CD4-positive, alpha-beta T cell treated with Interleukin-15 for 4 hours (primary cell): ENCODE measurements at regions not wholly inside any gene's neighbourhood (a gene's known extent, or its start where the extent isn't known, plus 50 kb on each side); places are given as distances from the start of the nearest gene placed in this dataset.
"Not testable (repeated sequence)": the region's sequence is repeated elsewhere in the genome, so short reads cannot be mapped to it uniquely, and the experiment has no call there.

Source experiments
- DNase-seq: peaks from one replicate; pipeline ENCODE4 v3.0.0-alpha.2; 2020; ENCODE audit warnings: low spot score

DNA sequence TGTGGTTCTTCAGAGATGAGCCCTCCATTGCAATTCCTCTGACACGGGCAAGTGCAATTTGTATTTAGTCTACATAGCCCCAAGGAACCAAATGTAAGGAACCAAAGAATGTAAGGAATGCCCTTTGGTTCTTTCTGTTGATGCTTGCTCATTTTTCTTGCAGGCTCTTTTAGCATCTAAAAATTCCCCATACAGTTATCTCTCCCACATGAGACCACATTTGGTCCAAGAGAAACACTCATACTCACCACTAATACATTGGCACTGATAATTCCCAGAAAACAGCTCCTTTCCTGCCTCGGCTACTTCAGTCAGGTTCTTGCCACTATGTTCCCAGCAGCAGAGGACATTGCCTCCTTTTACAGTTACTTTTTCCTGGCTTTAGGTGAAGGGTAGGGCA lies 332.6 kb downstream of the AEBP2 start:
- no peak for DNase-seq

DNA sequence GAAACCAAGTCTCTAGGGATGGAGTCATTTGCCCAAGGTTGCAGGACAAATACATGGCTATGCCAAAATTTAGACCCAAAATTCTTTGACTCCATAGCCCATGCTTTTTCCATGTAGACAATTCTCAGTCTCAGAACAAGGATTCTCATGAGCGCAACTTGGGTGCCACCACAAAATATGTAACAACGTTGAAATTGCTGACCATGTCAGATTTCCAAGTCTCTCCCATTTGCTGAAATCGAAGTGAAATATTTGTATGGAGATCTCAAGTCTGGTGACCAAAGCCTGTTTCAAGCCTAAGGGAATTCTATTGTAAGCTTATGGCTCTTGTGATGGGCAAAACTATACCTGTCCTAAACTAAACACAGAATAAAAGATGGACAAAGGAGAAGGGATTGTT lies 333.5 kb downstream of the AEBP2 start:
- no peak for DNase-seq

DNA sequence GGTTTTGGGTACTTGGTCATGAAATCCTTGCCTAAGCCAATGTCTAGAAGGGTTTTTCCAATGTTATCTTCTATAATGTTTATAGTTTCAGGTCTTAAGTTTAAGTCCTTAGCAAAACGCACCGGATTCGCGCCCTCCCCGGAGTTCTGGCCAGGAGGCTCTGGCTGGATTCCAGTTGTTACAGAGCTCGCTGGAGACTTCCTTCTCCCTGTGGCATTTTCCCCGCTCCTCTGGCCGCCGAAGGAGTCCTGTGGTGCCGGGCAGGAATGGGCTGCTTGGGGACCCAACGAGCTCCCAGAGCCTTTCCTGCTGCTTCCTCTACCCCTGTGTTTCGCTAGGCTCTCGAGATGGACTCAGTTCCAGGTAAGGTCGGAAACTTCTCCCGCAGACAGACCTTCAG lies 335.9 kb downstream of the AEBP2 start:
- no peak for DNase-seq

DNA sequence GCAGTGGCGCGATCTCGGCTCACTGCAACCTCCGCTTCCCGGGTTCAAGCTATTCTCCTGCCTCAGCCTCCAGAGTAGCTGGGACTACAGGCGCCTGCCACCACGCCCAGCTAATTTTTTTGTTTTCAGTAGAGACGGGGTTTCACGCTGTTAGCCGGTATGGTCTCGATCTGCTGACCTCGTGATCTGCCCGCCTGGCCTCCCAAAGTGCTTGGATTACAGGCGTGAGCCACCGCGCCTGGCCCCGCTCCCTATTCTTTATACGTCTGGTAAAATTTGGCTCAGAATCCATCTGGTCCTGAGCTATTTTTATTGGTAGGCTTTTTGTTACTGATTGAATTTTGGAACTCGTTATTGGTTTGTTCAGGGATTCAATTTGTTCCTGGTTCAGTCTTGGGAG lies 336.7 kb downstream of the AEBP2 start:
- not testable (repeated sequence) for DNase-seq

DNA sequence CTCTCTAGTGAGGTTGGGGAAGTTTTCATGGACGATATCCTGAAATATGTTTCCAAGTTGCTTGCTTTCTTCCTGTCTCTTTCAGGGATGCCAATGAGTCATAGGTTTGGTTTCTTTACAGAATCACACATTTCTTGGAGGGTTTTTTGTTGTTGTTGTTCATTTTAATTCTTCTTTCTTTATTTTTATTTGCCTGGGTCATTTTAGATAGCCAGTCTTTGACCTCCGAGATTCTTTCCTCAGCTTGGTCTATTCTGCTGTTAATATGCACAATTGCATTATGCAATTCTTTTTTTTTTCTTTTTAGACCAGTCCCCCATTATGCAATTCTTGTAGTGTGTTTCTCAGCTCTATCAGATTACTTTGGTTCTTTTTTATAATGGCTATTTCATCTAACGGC lies 338.9 kb downstream of the AEBP2 start:
- no peak for DNase-seq

DNA sequence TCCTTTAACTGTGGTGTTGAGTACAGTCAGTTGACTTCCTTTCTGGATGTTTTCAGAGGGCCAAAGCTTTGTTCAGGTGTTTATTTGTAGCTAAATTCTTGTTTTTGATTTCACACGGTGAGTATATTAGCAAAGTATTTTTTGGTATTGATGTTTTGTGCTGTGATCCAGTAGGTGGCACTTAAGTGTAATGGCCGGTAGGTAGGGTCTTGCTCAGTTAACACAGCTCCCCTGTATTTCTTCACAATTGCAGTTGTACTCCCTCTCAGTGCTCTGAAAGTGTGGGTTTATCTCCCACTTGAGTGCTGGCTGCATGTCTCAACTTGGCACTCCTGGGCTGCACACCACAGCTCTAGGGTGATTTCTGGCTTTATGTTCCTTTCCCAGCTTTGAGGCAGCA lies 339.5 kb downstream of the AEBP2 start:
- DNase-seq = no peak

DNA sequence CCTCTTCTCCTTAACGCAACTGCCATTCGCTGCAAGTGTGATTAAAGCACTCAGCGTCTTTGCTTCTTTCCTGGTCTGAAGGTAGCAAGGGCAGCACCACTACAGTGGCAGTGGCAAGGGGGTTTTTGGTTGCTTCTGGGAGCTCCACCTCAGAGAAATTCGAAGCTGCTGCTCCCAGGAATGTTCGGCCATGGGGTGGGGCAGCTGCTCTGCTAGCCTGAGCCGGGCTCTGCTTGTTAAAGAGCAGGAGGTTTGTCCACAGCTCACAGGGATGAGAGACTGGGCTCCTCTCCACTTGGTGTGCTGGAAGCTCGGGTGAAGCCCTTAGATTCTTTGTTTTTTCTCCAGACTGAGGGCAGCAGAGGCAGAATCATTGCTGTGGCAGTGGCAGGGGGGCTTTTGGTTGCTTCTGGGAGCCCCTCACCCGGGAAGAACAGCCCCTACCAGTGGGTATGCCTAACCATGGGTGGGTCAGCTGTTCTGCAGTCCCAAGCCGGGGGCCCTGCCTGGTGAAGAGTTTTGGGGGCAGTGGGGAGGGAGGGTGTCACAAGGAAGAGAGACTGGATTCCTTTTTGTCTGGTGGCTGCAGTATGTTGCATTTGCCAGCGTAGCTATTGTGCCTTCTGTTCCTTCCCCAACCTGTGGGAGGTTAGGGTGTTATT lies 340.2 kb downstream of the AEBP2 start:
- DNase-seq = no peak

DNA sequence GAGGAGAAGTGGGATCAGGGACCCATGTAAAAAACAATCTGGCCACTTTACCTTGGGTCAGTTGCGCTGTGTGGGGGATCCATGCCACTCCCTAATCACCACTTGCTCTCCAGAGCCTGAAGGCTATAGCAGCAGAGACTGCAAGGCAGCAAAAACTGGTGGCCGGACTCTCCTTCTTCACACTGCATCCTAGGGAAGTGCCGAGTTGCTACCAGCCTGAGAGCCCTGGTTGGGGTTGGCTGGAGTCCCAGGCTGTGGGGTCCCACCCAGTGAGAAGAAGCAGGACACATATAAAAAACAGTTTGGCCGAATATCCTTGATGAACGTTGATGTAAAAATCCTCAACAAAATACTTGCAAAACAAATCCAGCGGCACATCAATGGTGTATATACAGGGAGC lies 341.2 kb downstream of the AEBP2 start:
- DNase-seq = no peak

DNA sequence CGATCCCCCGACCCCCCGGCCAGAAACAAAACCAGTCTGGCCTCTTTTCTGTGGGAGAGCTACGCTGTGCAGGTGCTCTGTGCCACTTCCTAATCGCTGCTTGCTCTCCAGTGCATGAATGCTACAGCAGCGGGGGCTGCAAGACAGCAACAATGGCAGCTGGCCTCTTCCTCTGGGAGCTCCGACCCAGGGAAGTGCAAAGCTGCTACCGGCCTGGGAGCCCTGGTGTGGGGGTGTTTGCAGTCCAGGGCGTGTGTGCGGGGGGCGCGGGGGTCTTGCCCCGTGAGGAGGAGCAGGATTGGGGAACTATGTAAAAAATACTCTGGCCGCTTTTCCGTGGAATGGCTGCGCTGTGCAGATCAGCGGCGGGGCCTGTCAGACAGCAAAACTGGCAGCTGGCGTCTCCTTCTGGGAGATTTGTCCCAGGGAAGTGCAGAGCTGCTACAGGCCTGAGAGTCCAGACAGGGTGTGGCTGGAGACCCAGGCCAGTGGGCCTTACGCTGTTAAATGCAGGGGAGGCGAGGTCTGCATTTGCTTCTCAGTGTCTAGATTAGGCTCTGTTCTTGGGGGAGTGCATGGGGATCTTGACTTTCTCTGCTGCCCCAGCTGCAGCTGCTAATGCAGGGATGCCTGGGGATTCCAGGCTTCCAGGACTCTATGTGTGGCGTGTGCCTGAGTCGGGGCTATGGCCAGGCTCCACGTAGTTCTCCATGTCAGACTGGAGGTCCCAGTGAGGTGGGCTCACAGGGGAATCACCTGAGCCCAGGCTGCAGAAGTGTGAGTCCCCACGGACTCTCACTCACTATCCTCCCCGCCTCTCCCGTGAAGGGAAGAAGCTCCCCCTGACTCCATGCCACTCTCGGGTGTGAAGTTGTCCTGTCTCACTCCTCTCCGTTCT lies 344.5 kb downstream of the AEBP2 start:
- no peak for DNase-seq

DNA sequence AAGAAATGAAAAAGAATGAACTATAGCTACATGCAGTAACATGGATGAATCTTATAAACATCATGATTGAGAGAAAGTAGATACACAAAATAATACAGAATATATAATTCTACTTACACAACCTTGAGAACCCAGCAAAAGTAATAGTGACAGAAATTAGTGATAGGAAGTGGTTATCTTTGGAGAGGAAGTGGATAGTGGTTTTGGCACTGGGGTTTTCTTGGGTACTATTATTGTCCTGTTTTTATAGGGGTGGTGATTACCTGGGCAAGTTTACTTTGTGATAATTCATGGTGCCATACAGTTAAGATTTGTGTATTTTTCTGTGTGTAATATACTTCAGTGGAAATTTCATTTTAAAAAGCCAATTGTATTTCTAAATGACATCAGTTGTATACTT lies 352.7 kb downstream of the AEBP2 start:
- DNase-seq = peak; percentile 2

DNA sequence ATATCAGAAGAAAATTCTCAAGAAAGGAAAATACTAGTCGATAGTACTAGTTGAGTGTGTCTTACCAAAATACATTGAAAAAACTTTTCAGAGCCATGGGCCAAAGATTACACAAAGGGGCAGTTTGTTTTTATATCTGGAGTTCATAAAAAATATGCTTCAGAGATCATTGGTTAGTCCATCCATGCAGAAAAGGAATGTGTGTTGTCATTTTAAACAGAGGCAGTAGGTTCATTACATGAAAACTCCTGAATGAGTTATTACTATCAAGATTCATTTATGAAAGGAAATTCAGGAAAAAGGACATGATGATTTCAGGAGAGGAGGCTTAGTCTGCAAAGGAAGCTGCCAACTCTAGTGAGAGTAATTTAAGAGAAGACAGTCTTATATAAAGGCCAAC lies 354.8 kb downstream of the AEBP2 start:
- DNase-seq = no peak

DNA sequence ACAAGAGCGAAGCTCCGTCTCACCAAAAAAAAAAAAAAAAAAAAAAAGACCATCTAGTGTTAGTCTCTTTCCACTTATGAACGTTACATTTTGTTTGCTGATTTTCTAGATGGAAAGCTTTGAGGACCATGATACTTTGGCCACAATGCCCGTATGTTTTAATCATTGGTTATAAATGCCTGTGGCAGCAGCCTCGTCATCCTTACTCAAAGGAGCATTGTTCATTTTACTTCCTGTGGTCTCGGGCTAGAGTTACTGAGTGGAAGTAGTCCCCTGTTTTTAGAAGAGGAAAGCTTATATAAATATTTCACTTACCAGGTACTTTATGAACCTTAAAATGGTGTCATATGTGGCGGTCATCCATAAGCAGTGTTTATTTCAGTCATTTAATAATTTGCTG lies 359.9 kb downstream of the AEBP2 start:
- no peak for DNase-seq

DNA sequence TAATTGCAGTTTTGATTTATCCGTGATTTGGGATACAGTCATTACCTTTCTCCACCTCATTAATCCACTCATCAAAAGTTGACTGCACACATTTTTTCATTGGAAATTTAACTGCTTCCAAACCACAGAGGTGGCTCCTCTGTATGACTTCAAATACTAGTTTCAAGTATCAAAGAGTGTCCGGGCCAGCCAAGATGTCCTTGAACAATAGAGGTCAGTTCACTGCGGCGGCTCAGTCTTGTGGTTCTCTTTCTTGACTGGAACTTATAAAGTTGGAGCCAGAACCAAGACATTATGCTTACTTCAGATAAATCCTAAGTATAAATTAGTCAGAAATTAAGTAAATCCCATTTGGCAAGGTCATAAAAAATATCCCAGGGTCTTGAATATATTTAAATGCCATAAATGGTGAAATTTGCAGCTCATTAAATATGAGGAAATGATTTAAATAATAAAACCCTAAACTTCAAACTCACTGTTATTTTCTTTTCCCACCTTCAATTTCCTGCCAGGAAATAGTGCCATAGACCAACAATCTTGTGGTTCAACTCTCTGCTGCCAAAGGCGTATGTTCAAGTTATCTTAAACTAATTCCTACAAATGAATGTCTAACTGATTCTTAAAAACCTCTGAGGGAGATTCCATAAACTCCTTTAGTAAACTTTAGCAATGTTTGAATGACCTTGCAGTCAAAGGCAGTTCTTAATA lies 360.8 kb downstream of the AEBP2 start:
- DNase-seq = no peak

DNA sequence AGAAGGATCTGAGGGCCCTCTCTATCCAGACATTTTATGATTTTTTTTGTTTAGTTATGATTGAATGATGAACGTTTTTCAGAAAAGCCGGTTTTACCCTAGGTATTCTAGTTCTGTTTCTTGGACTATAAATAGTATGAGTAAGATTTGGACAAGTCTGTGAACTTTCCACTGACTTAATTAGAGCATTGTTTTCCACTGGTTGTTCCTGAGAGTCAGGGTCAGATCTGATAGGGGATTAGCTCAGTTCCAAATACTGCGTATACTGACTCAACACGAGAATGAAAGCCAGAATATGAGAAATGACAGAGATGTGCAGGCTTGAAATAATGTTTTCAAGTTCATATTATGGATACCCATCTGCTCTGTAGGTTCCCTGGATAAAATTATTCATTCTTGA lies 361.6 kb downstream of the AEBP2 start:
- DNase-seq = no peak

DNA sequence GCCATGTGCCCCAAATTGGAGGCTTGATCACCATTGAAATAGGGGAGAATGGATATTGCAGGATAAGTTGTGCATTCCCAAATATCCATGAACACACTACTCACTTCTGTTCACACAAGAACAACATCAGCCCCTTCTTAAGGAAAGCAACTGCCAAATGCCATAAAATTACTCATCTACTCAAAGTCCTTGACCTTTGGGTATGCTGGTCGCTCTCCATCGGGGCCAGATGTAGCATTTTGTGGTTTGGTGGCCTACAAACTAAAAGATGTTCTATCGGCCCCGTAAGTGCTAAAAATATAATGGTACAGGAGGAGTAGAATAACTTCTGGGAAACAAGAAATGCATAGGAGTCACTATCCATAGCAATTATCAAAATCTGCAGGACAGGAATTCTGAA lies 362.6 kb downstream of the AEBP2 start:
- no peak for DNase-seq

DNA sequence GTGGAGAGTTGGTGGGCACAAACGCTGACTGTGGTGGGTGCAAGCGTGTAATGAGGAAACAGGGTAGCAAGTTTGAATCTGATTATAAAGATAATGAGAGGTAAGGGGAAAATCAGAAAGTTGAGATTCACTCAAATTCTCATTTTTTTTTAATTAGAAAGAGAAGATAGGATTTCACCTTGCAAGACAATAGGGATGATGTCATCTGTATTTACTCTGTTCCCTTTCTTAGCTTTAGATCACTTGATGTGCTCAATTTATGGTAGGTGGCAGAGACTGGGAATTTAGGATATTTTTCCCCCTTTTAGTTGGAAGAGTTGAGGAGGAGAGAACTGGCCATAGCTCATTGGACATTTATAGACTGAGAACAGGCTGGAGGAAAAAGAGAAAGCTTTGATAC lies 363.6 kb downstream of the AEBP2 start:
- DNase-seq = no peak

DNA sequence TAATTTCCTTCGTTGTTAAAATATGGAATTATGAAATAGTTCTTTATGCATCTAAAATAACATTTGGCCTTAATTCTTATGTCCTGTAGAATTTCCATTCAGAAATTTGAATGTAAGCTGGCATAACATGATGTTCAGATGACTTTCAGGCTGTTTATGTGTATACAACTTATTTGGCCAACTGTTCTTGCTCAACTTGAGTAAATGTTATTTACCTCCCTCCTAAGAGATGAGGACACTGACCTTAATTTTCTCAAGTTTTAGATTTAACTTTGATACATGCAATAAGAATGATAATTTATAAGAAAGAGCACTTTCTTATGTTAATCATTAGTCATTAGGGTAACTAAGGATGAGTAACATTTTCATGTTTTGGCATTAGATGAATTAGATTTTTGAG lies 365.4 kb downstream of the AEBP2 start:
- DNase-seq = no peak

DNA sequence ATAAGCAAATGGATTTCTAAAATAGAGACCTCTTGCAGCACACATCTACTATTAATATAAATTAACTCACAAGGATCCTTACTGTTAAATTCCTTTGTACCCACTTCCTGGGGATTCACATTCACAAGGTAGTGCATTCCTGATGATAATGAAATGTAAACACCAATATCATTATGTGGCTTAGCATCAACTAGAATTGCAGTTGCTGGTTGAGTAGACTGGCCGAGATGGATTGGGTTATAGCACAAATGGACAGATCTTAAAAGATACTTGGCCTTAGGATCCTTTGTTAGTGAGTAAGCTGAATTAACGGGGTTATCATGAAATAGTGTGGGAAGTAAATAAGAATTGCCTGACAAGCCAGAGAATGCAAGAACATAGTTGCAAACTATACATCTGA lies 369.1 kb downstream of the AEBP2 start:
- DNase-seq = no peak

DNA sequence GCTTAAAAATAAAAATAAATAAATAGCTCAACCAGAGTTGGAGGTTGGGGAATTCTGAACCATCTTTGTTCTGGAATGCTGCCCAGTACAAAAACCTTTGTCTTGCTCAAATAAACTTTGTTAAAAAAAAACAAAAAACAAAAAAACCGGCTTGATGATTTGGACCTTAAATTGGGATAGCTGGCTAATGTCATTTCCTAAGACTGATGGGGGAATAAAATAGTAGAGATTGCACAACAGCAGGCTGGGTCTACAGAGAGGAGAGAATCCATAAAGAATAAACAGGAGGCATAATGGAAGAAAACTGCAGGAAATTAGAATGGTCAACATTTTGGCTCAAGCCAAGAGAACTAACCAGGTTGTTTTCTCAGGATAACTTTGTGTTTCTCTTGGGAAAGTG lies 370.9 kb downstream of the AEBP2 start:
- DNase-seq = no peak

DNA sequence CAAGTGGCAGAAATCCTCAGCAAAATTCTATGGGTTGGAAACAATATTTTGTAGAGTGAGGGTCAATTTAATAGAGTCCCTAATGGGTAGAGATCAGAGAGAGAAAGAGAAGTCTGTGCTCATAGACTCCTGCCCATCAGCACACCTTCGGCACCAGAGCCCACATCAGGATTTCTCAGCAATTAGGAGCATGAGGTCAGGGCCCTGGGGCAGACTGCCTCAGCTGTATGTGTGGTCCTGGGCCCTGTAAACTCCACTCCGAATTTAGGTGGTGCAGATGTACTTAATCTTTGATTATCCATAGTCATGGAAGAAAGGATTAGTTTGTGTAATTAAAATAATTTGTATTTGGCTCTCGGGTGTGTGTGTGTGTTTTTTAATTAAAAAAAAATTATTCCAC lies 372.6 kb downstream of the AEBP2 start:
- DNase-seq = no peak

DNA sequence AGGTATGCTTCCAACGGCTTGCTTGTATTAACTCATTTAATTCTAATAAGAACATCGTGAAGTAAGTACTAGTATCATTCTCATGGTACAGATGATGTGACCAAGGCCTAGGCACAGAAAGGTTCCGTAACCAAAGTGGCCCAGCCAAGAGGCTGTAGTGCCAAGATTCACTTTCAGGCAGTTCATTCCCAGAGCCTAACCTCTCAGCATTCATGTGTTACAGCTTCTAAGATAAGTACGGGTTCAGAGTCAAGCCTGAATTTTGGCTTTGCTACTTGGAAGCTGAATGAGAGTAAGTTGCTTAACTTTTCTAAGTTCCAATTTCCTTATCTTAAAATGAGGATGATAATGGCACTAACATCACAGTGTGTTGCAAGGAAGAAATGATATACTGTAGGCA lies 379.9 kb downstream of the AEBP2 start:
- no peak for DNase-seq

DNA sequence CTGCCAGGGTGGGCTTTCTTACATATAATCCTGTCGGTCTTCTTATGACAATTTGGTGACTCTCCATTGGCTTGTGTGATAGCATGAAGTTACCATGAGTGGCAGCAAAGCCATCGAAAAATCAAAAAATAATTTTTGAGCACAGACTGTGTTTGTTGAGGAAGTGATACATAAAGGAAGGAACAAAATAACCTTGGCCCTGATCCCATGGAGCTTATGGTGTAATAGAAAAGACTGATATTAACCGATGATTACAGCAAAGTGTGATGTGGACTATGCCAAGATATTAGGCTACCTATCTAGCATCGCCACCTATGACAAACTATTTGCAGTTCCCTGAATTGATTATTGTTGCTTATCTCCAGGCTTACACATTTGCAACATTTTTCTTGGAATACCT lies 383.2 kb downstream of the AEBP2 start:
- no peak for DNase-seq

DNA sequence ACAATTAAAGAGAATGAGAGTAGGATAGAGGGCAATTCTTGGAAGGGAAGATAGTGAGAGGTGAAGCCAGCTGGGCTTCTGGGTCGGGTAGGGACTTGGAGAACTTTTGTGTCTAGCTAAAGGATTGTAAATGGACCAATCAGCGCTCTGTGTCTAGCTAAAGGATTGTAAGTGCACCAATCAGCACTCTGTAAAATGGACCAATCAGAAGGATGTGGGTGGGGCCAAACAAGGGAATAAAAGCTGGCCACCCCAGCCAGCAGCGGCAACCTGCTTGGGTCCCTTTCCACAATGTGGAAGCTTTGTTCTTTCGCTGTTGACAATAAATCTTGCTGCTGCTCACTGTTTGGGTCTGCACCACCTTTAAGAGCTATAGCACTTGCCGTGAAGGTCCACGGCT lies 384.0 kb downstream of the AEBP2 start:
- DNase-seq = not testable (repeated sequence)
